ENCODE measurements at regions not wholly inside any gene's neighbourhood (a gene's known extent, or its start where the extent isn't known, plus 50 kb on each side); places are given as distances from the start of the nearest gene placed in this dataset.

DNA sequence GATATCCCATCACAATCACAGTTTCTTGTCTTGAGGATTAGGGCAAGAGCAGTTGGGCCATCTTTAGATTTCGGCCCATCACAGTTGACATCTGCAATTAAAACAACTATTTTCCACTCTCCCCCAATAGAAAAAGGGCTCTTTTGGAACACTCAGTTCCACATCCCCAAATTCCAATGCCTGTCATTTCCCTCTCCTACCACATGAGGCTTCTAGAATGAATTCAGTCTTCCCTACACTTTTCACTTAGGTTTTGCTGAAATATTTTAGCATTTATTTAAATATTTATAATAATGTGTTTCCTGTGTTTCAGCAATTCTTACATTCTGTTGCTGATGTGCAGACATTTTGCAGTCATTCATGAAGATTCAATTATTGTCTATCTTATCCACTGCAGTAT is 118.4 kb downstream of the COX18 start:
- Histone ChIP-seq H3K9me3 (ENCODE audit: control insufficient read depth, insufficient read depth, low read length) (peaks cover 3% of the 10 kb centered on the region; the same call in 1 of the 2 replicates), H3K27ac (ENCODE audit: low read depth, low read length) (no peak overlapping the region), H3K4me3 (ENCODE audit: low read length) (no peak overlapping the region), H4K20me1 (ENCODE audit: control insufficient read depth, insufficient read depth, low read depth, low read length) (no peaks in the 10 kb centered on the region), H3K79me2 (ENCODE audit: control insufficient read depth, low read length) (no peaks in the 10 kb centered on the region), H3K4me2 (ENCODE audit: low read length) (no peak overlapping the region), H3K9me2 (replicated peaks; ENCODE audit: control insufficient read depth, low read length) (no peaks in the 10 kb centered on the region), H3F3A (ENCODE audit: control insufficient read depth, insufficient read depth) (no peaks in the 10 kb centered on the region), H3K4me1 (ENCODE audit: control insufficient read depth, low read length) (no peaks in the 10 kb centered on the region), H3K27me3 (ENCODE audit: control insufficient read depth, low read length) (no peaks in the 10 kb centered on the region), H3K36me3 (ENCODE audit: control insufficient read depth, low read length) (no peaks in the 10 kb centered on the region)
- TF ChIP-seq, protein P1, sequence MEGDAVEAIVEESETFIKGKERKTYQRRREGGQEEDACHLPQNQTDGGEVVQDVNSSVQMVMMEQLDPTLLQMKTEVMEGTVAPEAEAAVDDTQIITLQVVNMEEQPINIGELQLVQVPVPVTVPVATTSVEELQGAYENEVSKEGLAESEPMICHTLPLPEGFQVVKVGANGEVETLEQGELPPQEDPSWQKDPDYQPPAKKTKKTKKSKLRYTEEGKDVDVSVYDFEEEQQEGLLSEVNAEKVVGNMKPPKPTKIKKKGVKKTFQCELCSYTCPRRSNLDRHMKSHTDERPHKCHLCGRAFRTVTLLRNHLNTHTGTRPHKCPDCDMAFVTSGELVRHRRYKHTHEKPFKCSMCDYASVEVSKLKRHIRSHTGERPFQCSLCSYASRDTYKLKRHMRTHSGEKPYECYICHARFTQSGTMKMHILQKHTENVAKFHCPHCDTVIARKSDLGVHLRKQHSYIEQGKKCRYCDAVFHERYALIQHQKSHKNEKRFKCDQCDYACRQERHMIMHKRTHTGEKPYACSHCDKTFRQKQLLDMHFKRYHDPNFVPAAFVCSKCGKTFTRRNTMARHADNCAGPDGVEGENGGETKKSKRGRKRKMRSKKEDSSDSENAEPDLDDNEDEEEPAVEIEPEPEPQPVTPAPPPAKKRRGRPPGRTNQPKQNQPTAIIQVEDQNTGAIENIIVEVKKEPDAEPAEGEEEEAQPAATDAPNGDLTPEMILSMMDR (IDR thresholded peaks at IDR 0.05; ENCODE audit: low read depth, low read length, poor library complexity, severe bottlenecking), result no peak
- TF ChIP-seq EZH2phosphoT487 (IDR thresholded peaks at IDR 0.05; ENCODE audit: borderline replicate concordance, low read length), result no peak

DNA sequence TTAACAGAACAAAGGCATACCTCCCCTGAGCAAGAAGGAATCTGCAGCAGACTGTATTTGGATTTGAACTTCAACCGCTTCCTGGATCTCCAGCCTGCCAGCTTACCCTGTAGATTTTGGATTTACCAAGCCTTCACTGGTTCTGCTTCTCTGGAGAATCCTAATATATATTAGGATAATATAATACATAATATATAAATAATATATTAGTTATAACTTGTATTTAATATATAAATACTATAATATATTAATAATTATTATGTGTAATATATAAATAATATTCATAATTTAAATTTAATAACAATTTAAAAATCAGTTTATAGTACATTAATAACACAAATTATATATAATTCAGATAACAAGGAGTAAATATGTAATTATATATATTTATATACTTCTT is 121.4 kb downstream of the COX18 start:
- Histone ChIP-seq H3F3A (ENCODE audit: control insufficient read depth, insufficient read depth) (no peaks in the 10 kb centered on the region), H3K4me2 (ENCODE audit: low read length) (no peak overlapping the region), H3K36me3 (ENCODE audit: control insufficient read depth, low read length) (no peaks in the 10 kb centered on the region), H3K4me1 (ENCODE audit: control insufficient read depth, low read length) (no peaks in the 10 kb centered on the region), H3K9me3 (ENCODE audit: control insufficient read depth, insufficient read depth, low read length) (no peaks in the 10 kb centered on the region; the same call in 1 of the 2 replicates), H3K27me3 (ENCODE audit: control insufficient read depth, low read length) (no peaks in the 10 kb centered on the region), H3K4me3 (ENCODE audit: low read length) (no peak overlapping the region), H3K27ac (ENCODE audit: low read depth, low read length) (no peak overlapping the region), H4K20me1 (ENCODE audit: control insufficient read depth, insufficient read depth, low read depth, low read length) (no peaks in the 10 kb centered on the region), H3K79me2 (ENCODE audit: control insufficient read depth, low read length) (no peaks in the 10 kb centered on the region), H3K9me2 (replicated peaks; ENCODE audit: control insufficient read depth, low read length) (no peaks in the 10 kb centered on the region)
- no peak for TF ChIP-seq EZH2phosphoT487 (IDR thresholded peaks at IDR 0.05; ENCODE audit: borderline replicate concordance, low read length)

DNA sequence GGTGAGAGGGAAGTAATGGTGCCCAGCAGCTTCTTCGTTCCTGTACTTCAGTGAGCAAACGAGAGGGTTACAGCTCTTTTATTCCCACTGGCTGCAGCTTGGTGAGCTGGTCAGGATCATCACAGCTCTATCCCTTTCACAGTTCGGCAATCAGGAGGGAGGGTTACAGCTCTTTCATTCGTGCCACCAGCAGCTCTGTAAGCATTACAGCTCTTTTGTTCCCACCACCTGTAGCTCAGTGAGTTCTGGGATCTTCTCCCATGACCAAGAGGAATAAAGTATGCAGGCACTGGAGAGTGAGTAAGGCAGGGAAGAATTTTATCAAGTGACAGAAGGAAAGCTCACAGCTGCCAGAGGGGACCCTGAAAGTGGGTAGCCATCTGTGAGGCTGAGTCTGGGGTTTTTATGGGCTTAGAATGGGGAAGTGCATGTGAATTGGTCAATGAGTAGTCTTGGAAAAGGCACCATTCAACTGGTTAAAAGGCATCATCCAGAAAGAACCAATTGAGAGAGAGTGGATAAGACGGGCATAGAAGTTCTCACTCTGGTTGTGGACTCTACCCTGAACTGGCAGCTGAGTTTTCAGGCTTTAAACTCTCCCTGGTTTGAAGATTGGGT is 123.7 kb downstream of the COX18 start:
- H3K4me1 ChIP-seq (ENCODE audit: control insufficient read depth, low read length), result no peaks in the 10 kb centered on the region
- no peak overlapping the region for H3K4me3 ChIP-seq (ENCODE audit: low read length)
- H3F3A ChIP-seq (ENCODE audit: control insufficient read depth, insufficient read depth), result no peaks in the 10 kb centered on the region
- no peak overlapping the region for H3K27ac ChIP-seq (ENCODE audit: low read depth, low read length)
- no peaks in the 10 kb centered on the region for H3K79me2 ChIP-seq (ENCODE audit: control insufficient read depth, low read length)
- no peaks in the 10 kb centered on the region for H3K27me3 ChIP-seq (ENCODE audit: control insufficient read depth, low read length)
- H3K9me3 ChIP-seq (ENCODE audit: control insufficient read depth, insufficient read depth, low read length), result no peaks in the 10 kb centered on the region; the same call in 1 of the 2 replicates
- no peak for TF ChIP-seq EZH2phosphoT487 (IDR thresholded peaks at IDR 0.05; ENCODE audit: borderline replicate concordance, low read length)
- TF ChIP-seq, protein P1 (IDR thresholded peaks at IDR 0.05; ENCODE audit: low read depth, low read length, poor library complexity, severe bottlenecking), result no peak
- no peaks in the 10 kb centered on the region for H3K9me2 ChIP-seq (replicated peaks; ENCODE audit: control insufficient read depth, low read length)
- H3K4me2 ChIP-seq (ENCODE audit: low read length), result no peak overlapping the region
- no peaks in the 10 kb centered on the region for H4K20me1 ChIP-seq (ENCODE audit: control insufficient read depth, insufficient read depth, low read depth, low read length)
- H3K36me3 ChIP-seq (ENCODE audit: control insufficient read depth, low read length), result no peaks in the 10 kb centered on the region

DNA sequence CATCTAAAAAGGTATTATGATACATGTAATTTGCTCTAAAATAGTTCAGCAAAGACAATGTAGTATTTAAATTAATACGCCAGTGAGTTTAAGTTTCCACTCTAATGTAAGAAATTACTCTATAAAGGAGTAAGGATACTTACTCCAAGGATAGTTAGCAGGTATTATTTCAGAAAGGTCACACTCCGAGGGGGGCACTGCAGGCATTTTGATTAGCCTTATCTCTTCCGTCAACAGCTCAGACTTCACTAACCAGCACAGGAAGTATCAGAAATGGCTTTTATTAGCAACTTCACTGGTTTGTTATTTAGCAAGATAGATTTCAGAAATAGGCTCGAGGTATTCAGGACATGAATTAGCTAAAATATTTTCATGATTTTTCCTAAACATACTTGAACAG is 127.0 kb downstream of the COX18 start:
- Histone ChIP-seq H3K4me2 (ENCODE audit: low read length) (no peak overlapping the region), H3K9me3 (ENCODE audit: control insufficient read depth, insufficient read depth, low read length) (no peaks in the 10 kb centered on the region; the same call in 1 of the 2 replicates), H3K79me2 (ENCODE audit: control insufficient read depth, low read length) (no peaks in the 10 kb centered on the region), H3K4me1 (ENCODE audit: control insufficient read depth, low read length) (no peaks in the 10 kb centered on the region), H3K36me3 (ENCODE audit: control insufficient read depth, low read length) (no peaks in the 10 kb centered on the region), H3K27me3 (ENCODE audit: control insufficient read depth, low read length) (no peaks in the 10 kb centered on the region), H3F3A (ENCODE audit: control insufficient read depth, insufficient read depth) (no peaks in the 10 kb centered on the region), H3K4me3 (ENCODE audit: low read length) (no peak overlapping the region), H4K20me1 (ENCODE audit: control insufficient read depth, insufficient read depth, low read depth, low read length) (no peaks in the 10 kb centered on the region), H3K9me2 (replicated peaks; ENCODE audit: control insufficient read depth, low read length) (no peaks in the 10 kb centered on the region), H3K27ac (ENCODE audit: low read depth, low read length) (no peak overlapping the region)
- TF ChIP-seq EZH2phosphoT487 (IDR thresholded peaks at IDR 0.05; ENCODE audit: borderline replicate concordance, low read length), result no peak
- TF ChIP-seq, protein P1 (IDR thresholded peaks at IDR 0.05; ENCODE audit: low read depth, low read length, poor library complexity, severe bottlenecking), result no peak
